Putamen (tissue), 1 donor: ENCODE measurements at regions not wholly inside any gene's neighbourhood (a gene's known extent, or its start where the extent isn't known, plus 50 kb on each side); places are given as distances from the start of the nearest gene placed in this dataset.
"Not testable (repeated sequence)": the region's sequence is repeated elsewhere in the genome, so short reads cannot be mapped to it uniquely, and the experiment has no call there.

Experiments used
- DNase-seq: peaks from one replicate; pipeline ENCODE4 v3.0.0-alpha.2; 2016; ENCODE audit warnings: low spot score

DNA sequence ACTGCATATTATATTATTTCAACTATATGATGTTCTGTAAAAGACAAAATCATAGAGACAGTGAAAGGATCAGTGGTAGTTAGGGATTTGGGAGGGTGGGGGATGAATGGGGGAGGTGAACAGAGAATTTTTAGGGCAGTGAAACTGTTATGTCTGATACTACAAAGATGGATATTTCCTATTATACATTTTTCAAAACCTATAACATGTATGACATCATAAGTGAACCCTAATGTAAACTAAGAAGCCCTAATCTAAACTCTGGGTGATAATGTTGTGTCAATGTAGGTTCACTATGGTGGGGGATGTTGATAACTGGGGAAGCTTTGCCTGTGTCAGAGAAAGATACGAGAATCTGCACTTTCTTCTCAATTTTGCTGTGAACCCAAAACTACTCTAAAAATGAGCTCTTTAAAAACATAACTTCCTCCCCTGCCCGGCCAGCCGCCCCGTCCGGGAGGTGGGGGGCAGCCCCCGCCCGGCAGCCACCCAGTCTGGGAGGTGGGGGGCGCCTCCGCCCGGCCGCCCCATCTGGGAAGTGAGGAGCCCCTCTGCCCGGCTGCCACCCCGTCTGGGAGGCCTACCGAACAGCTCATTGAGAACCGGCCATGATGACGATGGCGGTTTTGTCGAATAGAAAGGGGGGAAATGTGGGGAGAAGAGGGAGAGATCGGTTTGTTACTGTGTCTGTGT, 234.4 kb downstream of the RPIA start:
- no peak for DNase-seq

DNA sequence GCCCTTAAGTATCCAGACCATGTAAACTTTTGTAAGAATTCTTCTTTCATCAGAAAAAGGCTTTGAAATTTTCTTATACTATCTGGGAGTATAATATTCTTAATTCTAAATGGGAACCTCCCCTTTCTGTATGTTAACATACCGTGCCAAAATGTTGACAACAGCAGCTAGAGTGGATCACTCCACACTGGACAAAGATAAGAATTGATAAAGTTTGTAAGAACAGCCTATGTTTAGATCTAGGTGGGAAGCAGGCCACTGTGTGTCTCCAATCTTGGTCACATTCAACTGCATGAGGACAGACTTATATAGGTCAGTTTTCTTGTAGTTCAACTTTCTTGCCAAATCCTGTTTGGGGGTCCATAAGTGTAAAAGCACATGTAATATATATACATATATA, 235.7 kb downstream of the RPIA start:
- DNase-seq, result no peak

DNA sequence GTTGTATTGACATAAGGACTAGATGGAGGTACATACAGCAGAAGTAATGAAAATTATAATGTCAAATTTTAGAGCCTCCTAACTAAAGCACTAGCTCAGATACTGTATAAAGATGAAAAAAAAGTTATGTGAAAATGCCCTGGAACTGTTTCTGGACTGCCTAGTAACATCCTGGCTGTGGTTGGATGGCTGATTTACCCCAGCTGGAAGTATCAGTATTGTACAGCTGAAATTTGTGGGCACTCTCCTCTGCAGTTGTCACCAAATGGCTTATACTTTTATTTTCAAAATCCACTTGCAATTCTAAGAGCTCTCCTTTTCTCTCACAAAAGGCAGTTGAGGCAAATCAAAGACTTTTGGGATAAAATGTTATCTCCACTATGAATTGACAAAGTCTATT, 239.2 kb downstream of the RPIA start:
- DNase-seq, result no peak

DNA sequence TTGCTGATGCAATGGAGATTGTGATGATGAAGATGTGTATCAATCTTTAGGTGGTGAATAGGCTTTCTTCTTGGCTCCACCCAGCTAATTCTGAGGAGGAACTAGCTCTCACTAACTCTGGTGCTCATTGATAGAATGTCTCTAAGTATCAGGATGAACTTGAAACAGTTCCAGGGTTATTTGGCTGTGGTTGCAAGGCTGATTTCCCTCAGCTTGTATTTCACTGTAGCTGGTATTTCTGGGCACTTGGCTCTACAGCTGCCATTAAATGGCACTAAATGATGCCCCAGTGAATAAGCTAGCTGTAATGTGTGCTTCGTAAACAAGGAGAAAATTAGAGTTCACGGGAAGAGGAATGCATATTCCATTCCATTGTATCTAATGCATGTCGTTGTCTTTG, 241.2 kb downstream of the RPIA start:
- no peak for DNase-seq

DNA sequence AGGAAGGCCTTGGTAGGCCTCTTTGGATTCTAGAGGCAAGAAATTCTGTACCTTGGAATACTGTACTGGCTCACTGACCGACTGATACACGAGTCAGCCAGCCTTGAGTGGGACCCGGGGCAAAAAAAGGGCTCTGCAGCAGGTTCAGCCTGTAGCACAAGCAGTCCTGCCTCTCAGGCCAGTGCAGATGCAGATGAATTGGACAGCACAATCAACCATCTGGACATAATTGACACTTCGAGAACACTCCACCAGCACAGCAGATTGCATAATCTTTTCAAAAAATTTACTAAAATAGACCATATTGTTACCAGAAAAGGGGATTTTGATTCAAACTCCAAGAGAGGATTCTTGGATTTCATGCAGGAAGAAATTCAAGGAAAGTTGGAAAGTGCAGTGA, 241.6 kb downstream of the RPIA start:
- DNase-seq, result no peak

DNA sequence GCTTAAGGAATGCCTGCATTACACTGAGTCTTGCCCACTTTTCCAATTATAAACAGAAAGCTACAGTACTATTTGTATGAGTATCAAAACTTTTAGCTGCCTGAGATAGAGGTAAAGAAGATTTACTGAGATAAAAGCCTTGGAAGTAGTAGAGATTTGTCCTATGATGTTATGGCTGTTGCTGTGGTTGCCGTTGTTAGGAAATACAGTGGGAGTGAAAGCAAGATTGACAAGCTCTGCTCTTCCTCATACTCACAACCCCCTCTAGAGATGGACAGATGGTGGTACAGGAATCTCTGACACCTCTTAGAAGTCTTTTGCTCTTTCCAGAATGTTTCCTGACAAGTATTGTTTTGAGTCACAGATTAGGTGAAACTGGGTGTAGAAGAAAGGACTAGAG, 242.5 kb downstream of the RPIA start:
- no peak for DNase-seq

DNA sequence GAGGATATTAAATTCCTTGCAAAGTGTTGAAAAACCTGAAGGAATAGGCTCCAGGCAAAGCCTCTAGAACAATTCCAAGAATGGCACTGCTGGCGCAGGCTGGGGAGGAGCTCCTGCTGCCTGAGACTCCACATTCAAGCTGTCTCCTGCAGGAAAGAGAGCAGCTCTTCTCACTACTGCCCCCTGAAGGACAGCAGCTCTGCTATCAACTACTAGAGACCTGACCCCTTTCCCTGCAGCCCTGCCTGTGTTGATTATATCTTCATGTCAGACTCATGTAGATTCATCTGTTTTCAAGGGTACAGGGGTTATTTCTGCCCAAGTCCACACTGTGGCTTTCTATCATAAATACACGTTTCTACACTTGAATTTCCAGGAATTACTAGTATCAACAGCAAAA, 249.7 kb downstream of the RPIA start:
- not testable (repeated sequence) for DNase-seq

DNA sequence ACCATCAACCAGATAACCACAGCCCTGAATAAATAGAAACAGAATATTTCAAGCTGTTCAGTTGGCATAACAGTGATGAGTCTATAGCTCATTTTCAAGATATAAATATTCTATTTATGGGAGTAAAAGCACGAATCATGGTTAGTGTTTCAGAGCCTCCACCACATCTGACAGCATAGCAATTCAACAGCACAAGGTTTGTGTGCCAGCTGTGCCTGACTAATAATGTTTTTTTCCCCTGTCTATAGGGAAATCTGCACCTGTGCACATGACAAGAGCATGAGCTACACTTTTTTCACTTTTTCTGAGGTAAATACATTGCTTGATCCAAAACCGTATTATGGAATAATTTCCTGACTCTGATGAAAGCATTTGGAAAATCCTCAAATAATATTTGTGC, 251.3 kb downstream of the RPIA start:
- DNase-seq, result no peak

DNA sequence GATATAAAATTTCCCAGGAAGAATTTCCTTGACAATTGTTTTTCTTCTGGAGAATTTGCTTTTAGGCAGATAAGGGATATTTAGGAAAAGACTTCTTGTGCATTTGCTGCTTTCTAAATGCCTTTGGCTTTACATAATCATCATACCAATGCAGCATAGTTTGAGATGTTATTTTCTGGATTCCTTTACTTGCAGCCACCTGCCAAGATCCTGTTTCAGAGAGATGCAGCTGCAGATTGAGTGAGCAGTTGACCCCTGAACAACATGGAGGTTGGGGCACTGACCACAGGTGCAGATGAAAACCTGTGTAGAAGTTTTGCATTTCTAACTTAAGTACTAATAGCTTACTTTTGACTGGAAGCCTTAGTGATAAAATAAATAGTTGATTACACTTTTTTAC, 257.9 kb downstream of the RPIA start:
- DNase-seq, result no peak

DNA sequence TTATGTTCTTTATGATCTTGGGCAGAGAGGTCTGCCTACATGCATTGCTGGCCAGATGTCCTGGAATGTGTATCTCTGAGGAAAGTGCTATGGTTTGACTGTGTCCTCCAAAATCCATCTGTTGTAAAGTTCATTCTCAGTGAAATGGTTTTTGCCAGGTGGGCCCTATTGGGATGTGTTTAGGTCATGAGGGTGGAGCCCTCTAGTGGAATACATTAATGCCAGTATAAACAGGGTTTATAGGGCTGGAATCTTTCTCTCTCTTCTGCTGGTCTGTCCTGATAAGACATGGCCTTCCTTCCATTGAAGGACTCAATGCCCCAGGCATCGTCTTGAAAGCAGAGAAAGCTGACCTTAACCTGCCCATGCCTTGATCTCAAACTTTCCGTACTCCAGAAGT, 258.5 kb downstream of the RPIA start:
- DNase-seq, result no peak

DNA sequence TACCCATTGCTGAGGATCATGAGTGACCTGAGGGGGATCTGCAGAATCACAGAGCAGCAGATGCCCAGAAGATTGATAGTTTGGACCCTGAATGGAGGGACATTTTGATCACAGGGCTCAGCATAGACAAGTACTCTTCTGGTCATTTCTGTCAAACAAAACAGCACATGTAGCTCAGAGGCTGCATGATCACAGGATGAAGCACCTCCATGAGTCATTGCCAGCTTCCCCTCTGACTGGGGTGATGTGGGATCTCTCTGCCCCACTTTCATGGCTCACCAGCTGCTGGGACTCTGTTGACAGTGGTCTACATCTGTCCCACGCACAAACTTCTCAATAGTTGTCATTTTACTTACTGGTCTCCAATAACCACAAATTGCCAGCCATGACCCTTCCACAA, 264.1 kb downstream of the RPIA start:
- no peak for DNase-seq

DNA sequence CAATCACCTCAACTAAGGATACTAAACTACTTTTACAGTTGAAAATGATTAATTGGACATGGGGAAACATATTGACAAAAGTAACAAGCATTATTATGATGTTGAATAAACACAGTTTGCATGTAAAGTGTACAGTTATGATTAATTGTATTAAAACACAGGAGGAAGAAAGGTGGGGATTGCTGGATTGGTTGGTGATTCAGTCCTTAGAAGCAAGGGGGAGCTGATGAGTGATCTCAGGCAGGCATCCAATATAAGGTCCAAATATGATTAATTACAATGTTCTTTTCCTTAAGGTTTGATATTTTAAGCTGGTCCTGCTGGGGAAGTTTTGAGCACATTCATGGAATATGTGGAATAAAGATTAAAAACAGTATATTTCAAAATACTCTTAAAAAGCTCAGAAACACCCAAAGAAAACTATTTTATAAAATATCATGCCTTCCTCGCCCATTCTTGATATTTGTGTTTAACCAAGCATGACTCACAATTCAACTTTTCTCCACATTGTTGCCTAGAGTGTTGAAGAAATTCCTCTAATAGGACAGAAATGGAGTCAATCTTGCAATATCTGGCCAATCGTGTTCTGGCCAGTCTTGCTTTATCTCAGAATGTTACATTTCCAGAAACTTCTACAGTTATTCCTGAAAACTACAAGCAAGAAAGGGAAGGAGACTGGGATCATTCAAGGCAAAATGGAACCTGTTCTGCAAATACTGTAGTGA, 268.2 kb downstream of the RPIA start:
- DNase-seq, result no peak

DNA sequence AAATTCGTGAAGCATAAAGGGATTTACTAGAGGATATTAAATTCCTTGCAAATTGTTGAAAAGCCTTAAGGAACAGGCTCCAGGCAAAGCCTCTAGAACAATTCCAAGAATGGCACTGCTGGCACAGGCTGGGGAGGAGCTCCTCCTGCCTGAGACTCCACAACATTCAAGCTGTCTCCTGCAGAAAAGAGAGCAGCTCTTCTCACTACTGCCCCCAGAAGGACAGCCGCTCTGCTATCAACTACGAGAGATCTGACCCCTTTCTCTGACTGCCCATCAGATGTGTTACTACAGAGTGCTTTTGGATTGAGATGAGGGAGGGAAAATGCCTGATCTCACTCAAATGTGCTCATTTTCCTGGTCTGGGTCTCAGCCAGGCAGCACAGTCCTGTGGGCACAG, 269.9 kb downstream of the RPIA start:
- not testable (repeated sequence) for DNase-seq

DNA sequence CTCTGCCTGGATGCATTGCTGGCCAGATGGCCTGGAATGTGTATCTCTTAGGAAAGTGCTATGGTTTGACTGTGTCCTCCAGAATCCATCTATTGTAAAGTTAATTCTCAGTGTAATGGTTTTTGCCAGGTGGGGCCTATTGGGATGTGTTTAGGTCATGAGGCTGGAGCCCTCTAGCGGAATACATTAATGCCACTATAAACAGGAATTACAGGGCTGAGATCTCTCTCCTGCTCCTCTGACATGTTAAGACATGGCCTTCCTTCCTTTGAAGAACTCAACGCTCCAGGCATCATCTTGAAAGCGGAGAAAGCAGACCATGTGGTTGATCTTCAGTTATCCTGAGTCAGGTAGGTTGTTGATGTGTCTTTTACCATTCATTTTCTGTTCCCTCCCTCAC, 276.4 kb downstream of the RPIA start:
- no peak for DNase-seq

DNA sequence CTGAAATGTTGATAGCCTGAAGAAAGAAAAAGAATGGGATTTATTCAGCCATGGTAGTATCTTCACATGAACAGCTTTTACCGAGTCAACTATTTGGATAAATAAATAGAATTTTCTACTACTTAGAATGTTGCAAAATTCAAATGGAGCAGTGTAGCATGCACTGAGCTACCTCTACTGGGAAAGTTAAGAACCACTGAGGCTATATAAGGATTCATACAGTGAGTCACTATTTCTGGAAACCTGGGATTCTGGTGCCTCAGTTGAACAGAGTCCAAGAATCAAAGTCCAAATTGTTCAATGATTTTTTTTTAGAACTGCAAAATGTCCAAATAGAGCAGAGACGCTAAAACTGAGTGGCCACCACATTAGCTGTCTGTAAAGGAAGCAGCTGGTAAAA, 286.5 kb downstream of the RPIA start:
- DNase-seq, result not testable (repeated sequence)

DNA sequence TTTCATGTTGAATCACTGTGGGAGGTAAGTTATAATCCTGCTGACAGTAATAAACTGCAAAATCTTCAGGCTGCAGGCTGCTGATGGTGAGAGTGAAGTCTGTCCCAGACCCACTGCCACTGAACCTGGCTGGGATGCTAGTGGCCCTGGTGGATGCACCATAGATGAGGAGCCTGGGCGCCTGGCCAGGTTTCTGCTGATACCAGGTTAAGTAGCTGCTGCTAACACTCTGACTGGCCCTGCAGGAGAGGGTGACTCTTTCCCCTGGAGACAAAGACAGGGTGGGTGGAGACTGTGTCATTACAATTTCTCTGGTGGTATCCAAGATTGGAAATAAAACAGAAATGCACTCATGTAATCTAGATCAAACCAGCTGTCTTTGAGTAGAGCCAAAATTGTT, 287.0 kb downstream of the RPIA start:
- DNase-seq, result not testable (repeated sequence)

DNA sequence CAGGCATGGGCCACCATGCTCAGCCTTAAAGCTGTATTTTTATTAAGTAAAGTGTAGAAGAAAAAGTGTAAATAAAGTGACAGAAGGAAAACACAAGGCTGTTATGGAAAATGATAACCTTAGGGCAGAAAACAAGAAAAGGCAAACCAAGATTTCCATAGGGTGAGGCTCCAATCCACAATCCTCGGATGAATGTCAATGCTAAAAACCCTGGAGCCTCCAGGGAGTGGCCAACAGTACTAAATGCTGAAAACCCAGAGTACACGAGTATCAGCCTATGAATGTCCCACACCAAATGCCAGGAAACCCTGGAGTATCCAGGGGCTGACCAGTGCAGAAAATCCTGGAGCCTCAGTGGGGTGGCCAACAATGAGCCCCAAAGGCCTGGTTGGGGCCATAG, 292.6 kb downstream of the RPIA start:
- DNase-seq, result not testable (repeated sequence)

DNA sequence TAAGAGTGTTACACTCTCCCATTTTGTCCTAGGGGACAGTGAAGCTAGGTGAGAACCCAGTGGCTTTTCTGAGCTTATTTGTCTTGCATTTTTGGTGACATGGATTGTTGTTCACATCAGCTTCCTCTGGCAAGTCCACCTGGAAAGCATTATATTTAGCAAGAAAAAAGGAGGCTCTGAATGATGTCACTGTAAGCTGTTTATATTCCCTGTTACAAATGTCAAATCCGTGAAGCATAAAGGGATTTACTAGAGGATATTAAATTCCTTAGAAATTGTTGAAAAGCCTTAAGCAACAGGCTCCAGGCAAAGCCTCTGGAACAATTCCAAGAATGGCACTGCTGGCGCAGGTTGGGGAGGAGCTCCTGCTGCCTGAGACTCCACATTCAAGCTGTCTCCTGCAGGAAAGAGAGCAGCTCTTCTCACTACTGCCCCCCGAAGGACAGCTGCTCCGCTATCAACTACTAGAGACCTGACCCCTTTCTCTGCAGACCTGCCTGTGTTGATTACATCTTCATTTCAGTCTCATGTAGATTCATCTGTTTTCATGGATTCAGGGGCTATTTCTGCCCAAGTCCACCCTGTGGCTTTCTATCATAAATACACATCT, 295.4 kb downstream of the RPIA start:
- not testable (repeated sequence) for DNase-seq

DNA sequence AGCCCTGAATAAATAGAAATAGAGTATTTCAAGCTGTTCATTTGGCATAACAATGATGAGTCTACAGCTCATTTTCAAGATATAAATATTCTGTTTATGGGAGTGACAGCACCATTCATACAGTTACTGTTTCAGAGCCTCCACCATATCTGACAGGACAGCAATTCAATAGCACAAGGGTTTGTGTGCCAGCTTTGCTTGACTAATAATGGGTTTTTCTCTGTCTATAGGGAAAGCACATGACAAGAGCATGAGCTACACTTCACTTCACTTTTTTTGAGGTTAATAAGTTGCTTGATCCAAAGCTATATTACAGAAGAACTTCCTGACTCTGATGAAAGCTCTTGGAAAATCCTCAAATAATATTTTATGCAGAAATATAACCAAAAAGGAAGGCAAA, 297.1 kb downstream of the RPIA start:
- not testable (repeated sequence) for DNase-seq

DNA sequence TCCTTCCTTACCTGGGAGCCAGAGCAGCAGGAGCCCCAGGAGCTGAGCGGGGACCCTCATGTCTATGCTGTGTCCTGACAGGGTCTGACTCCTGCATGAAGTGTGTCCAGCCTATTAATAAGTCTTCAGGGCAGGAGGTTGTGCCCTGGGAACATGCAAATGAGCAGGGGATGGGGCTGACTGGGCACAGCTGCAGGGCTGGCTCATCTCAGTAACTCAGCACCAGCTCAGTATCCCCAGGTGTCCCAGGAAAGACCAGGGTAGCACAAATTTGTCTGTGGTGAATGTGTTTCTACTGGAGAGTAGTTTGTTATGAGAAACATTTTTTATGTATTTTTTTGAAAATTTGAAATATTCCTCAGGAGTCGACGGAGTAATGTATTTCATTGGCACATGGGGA, 301.3 kb downstream of the RPIA start:
- not testable (repeated sequence) for DNase-seq

DNA sequence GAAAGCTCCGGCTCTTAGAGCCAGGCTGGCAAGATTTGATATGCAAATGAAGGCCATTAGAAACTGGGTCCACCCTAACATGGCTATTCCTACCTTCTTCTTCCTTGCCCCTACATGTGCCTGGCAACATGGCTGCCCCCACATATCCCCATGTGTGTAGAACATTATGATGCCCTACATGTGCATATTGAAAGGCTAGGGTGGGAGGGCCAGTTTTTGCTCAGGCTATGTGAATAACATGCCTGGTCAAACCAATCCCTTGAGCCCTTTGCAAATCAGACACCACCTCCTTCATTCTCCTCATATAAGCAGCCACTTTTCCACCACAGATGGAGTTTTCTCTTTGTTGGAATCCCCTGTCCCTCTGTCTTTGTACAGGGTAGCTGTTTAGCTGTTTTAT, 303.4 kb downstream of the RPIA start:
- DNase-seq, result not testable (repeated sequence)

DNA sequence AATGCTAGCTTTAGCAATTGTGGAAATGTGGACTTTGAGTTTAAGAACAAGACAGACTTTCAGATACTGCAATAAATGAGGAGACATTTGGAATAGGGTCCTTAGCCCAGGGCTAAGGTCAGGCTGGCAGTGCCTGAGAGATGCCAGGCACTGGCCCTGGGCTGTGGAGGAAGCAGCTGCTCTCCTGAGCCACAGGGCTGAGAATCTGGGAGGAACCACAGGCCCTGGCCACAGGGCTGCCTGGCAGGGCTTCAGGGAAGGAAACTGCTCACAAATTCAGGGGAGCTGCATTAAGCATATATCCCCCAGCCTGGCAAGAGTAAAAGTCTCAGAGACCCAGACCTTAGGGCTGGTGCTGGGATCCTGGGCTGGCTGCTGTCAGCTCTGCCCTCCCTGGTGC, 305.1 kb downstream of the RPIA start:
- not testable (repeated sequence) for DNase-seq

DNA sequence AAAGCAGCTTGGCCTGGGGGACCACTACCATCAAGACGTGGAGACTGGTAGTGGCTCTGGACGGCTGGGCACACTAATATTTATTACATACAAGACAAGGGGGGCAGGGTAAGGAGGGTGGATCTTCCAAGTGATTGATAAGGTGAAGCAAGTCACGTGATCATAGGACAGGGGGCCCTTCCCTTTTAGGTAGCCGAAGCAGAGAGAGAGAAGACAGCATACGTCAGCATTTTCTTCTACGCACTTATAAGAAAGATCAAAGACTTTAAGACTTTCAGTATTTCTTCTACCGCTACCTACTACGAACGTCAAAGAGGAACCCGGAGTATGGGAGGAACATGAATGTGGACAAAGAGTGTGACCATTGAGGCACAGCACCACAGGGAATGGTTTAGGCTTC, 307.9 kb downstream of the RPIA start:
- no peak for DNase-seq
